Central memory CD8-positive, alpha-beta T cell (primary cell): ENCODE measurements at regions not wholly inside any gene's neighbourhood (a gene's known extent, or its start where the extent isn't known, plus 50 kb on each side); places are given as distances from the start of the nearest gene placed in this dataset.

ENCODE experiments used
- ATAC-seq: fragments of 150-1000 bp; cut with Tn5 transposase; replicated peaks from 2 replicates; pipeline ENCODE4 v1.10.0; 2022; ENCODE audit warnings: mild to moderate bottlenecking, moderate FRiP score, moderate number of reproducible peaks; ENCODE audit not compliant: poor library complexity, severe bottlenecking; ENCODE audit errors: extremely low read depth
- DNase-seq, 2 donors: peaks; one replicate each; pipeline ENCODE4 v3.0.0; 2021; ENCODE audit warnings: low spot score in 2 of 2
- H3K27ac Mint-ChIP-seq: one replicate; pipeline ENCODE4 v1.8.0; 2022; ENCODE audit warnings: low read depth, mild to moderate bottlenecking, moderate library complexity, mixed read lengths
- H3K27me3 Mint-ChIP-seq: one replicate; pipeline ENCODE4 v1.8.0; 2022; ENCODE audit warnings: mixed read lengths
- H3K36me3 Mint-ChIP-seq: one replicate; pipeline ENCODE4 v1.8.0; 2022; ENCODE audit warnings: mild to moderate bottlenecking, moderate library complexity, mixed read lengths; ENCODE audit not compliant: insufficient read depth
- H3K4me1 Mint-ChIP-seq: one replicate; pipeline ENCODE4 v1.8.0; 2022; ENCODE audit warnings: mixed read lengths
- H3K4me3 Mint-ChIP-seq: one replicate; pipeline ENCODE4 v1.8.0; 2022; ENCODE audit warnings: mild to moderate bottlenecking, moderate library complexity, mixed read lengths
- H3K9me3 Mint-ChIP-seq: one replicate; pipeline ENCODE4 v1.8.0; 2022; ENCODE audit warnings: mixed read lengths

- H3K36me3 Mint-ChIP-seq = no peaks in the 10 kb centered on the region
- DNase-seq (no peak), ATAC-seq (no peak)
- H3K4me1 Mint-ChIP-seq = no peaks in the 10 kb centered on the region
- H3K27ac Mint-ChIP-seq = no peak overlapping the region
- H3K4me3 Mint-ChIP-seq = no peak overlapping the region
- no peaks in the 10 kb centered on the region for H3K27me3 Mint-ChIP-seq
- no peaks in the 10 kb centered on the region for H3K9me3 Mint-ChIP-seq
Observed at GRCh38 chr5:2300861-2301574, 418.3 kb upstream of the IRX4 start.

- Mint-ChIP-seq H3K4me1 (no peaks in the 10 kb centered on the region), H3K4me3 (no peak overlapping the region), H3K36me3 (no peaks in the 10 kb centered on the region), H3K27me3 (no peaks in the 10 kb centered on the region), H3K9me3 (no peaks in the 10 kb centered on the region), H3K27ac (no peak overlapping the region)
- no peak for DNase-seq
- ATAC-seq = no peak
Observed at GRCh38 chr5:2300421-2300820, 417.7 kb upstream of the IRX4 start.

- H3K27ac Mint-ChIP-seq = no peak overlapping the region
- DNase-seq = no peak
- no peaks in the 10 kb centered on the region for H3K4me1 Mint-ChIP-seq
- H3K36me3 Mint-ChIP-seq = no peaks in the 10 kb centered on the region
- no peaks in the 10 kb centered on the region for H3K9me3 Mint-ChIP-seq
- no peaks in the 10 kb centered on the region for H3K27me3 Mint-ChIP-seq
- no peak for ATAC-seq
- H3K4me3 Mint-ChIP-seq = no peak overlapping the region
Observed at GRCh38 chr5:2299388-2300220, 416.9 kb upstream of the IRX4 start.

GRCh38 chr5:2298781-2299180 lies 416.1 kb upstream of the IRX4 start:
- no peak overlapping the region for H3K27ac Mint-ChIP-seq
- DNase-seq = no peak
- H3K27me3 Mint-ChIP-seq = no peaks in the 10 kb centered on the region
- no peaks in the 10 kb centered on the region for H3K4me1 Mint-ChIP-seq
- H3K36me3 Mint-ChIP-seq = no peaks in the 10 kb centered on the region
- no peaks in the 10 kb centered on the region for H3K9me3 Mint-ChIP-seq
- ATAC-seq = no peak
- no peak overlapping the region for H3K4me3 Mint-ChIP-seq

GRCh38 chr5:2297991-2298390 lies 415.3 kb upstream of the IRX4 start:
- no peak for DNase-seq

GRCh38 chr5:2295476-2295875 lies 412.8 kb upstream of the IRX4 start:
- no peaks in the 10 kb centered on the region for H3K9me3 Mint-ChIP-seq
- ATAC-seq (no peak), DNase-seq (no peak)

More at GRCh38 chr5:2297991-2298390, 415.3 kb upstream of the IRX4 start:
- H3K27me3 Mint-ChIP-seq = no peaks in the 10 kb centered on the region
- H3K9me3 Mint-ChIP-seq = no peaks in the 10 kb centered on the region
- H3K36me3 Mint-ChIP-seq = no peaks in the 10 kb centered on the region
- no peaks in the 10 kb centered on the region for H3K4me1 Mint-ChIP-seq
- no peak overlapping the region for H3K27ac Mint-ChIP-seq
- no peak for ATAC-seq
- no peak overlapping the region for H3K4me3 Mint-ChIP-seq

GRCh38 chr5:2293906-2294305 lies 411.2 kb upstream of the IRX4 start:
- no peak for DNase-seq

More at GRCh38 chr5:2295476-2295875, 412.8 kb upstream of the IRX4 start:
- Mint-ChIP-seq H3K4me3 (no peak overlapping the region), H3K36me3 (no peaks in the 10 kb centered on the region), H3K27ac (no peak overlapping the region), H3K27me3 (no peaks in the 10 kb centered on the region), H3K4me1 (no peaks in the 10 kb centered on the region)

GRCh38 chr5:2291146-2291840 lies 408.6 kb upstream of the IRX4 start:
- Mint-ChIP-seq H3K4me1 (no peaks in the 10 kb centered on the region), H3K27me3 (no peaks in the 10 kb centered on the region), H3K27ac (no peak overlapping the region), H3K9me3 (no peaks in the 10 kb centered on the region), H3K36me3 (no peaks in the 10 kb centered on the region), H3K4me3 (no peak overlapping the region)
- DNase-seq = no peak
- ATAC-seq = no peak

More at GRCh38 chr5:2293906-2294305, 411.2 kb upstream of the IRX4 start:
- no peak for ATAC-seq
- Mint-ChIP-seq H3K36me3 (no peaks in the 10 kb centered on the region), H3K9me3 (no peaks in the 10 kb centered on the region), H3K27me3 (no peaks in the 10 kb centered on the region), H3K27ac (no peak overlapping the region), H3K4me1 (no peaks in the 10 kb centered on the region), H3K4me3 (no peak overlapping the region)

- Mint-ChIP-seq H3K4me1 (no peaks in the 10 kb centered on the region), H3K36me3 (no peaks in the 10 kb centered on the region), H3K27ac (no peak overlapping the region), H3K9me3 (no peaks in the 10 kb centered on the region), H3K27me3 (no peaks in the 10 kb centered on the region), H3K4me3 (no peak overlapping the region)
- no peak for ATAC-seq
- DNase-seq = no peak
Observed at GRCh38 chr5:2289380-2289779, 406.7 kb upstream of the IRX4 start.

GRCh38 chr5:2288968-2289367 lies 406.2 kb upstream of the IRX4 start:
- Mint-ChIP-seq H3K36me3 (no peaks in the 10 kb centered on the region), H3K27ac (no peak overlapping the region), H3K9me3 (no peaks in the 10 kb centered on the region), H3K4me3 (no peak overlapping the region), H3K27me3 (no peaks in the 10 kb centered on the region), H3K4me1 (no peaks in the 10 kb centered on the region)
- no peak for DNase-seq
- ATAC-seq = no peak

GRCh38 chr5:2288466-2288865 lies 405.7 kb upstream of the IRX4 start:
- Mint-ChIP-seq H3K4me1 (no peaks in the 10 kb centered on the region), H3K27ac (no peak overlapping the region), H3K27me3 (no peaks in the 10 kb centered on the region), H3K4me3 (no peak overlapping the region), H3K9me3 (no peaks in the 10 kb centered on the region), H3K36me3 (no peaks in the 10 kb centered on the region)
- ATAC-seq (no peak), DNase-seq (no peak)

GRCh38 chr5:2286250-2286649 lies 403.5 kb upstream of the IRX4 start:
- ATAC-seq (no peak), DNase-seq (no peak)
- Mint-ChIP-seq H3K4me1 (no peaks in the 10 kb centered on the region), H3K4me3 (no peak overlapping the region), H3K27ac (no peak overlapping the region), H3K27me3 (no peaks in the 10 kb centered on the region), H3K9me3 (no peaks in the 10 kb centered on the region), H3K36me3 (no peaks in the 10 kb centered on the region)
